Retinal pigment epithelial cell (primary cell): ENCODE measurements at regions not wholly inside any gene's neighbourhood (a gene's known extent, or its start where the extent isn't known, plus 50 kb on each side); places are given as distances from the start of the nearest gene placed in this dataset.

ENCODE experiments used
- DNase-seq: peaks from one replicate; pipeline ENCODE4 v3.0.0-alpha.2; 2010; ENCODE audit warnings: low read depth
- H3K4me3 ChIP-seq: 2 replicates; pipeline ENCODE4 v1.5.1; 2011; ENCODE audit warnings: mild to moderate bottlenecking, low read length, control low read depth, moderate library complexity
- TF ChIP-seq, protein P1 (sequence below): conservative IDR thresholded peaks from 2 replicates; pipeline ENCODE4 v1.5.1; 2011; ENCODE audit warnings: low read depth, low read length, control low read depth, inconsistent platforms

DNA sequence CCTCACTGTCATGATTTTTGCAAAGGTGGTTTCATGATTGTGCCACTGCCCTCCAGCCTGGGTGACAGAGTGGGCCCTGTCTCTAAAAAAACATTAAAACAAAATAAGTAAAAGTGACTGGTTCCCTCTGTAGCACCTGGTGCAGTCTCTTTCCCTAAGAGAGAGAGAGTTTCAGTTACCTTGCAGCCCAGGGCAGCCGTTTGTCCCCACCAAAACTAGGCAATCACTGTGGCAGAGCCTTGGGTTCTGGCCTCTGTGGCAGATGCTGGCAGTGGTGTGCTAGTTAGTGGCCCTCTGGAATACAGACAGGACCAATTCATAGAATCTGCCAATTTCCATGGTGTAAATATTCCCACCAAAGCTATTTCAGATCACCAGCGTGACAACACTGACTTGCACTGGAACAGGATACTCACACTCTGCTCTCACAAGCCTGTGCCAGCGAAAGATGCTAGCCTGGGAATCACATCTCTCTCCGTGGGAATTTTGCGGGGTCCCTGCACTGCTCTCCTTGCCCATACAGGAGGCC is 108.7 kb downstream of the TLR5 start:
- TF ChIP-seq, protein P1, sequence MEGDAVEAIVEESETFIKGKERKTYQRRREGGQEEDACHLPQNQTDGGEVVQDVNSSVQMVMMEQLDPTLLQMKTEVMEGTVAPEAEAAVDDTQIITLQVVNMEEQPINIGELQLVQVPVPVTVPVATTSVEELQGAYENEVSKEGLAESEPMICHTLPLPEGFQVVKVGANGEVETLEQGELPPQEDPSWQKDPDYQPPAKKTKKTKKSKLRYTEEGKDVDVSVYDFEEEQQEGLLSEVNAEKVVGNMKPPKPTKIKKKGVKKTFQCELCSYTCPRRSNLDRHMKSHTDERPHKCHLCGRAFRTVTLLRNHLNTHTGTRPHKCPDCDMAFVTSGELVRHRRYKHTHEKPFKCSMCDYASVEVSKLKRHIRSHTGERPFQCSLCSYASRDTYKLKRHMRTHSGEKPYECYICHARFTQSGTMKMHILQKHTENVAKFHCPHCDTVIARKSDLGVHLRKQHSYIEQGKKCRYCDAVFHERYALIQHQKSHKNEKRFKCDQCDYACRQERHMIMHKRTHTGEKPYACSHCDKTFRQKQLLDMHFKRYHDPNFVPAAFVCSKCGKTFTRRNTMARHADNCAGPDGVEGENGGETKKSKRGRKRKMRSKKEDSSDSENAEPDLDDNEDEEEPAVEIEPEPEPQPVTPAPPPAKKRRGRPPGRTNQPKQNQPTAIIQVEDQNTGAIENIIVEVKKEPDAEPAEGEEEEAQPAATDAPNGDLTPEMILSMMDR = no peak
- no peak overlapping the region for H3K4me3 ChIP-seq
- no peak for DNase-seq

- no peak overlapping the region for H3K4me3 ChIP-seq
- TF ChIP-seq, protein P1 = no peak
- DNase-seq = no peak
Measured at GRCh38 chr1:223035724-223036478, 107.1 kb downstream of the TLR5 start.

- no peak overlapping the region for H3K4me3 ChIP-seq
- no peak for DNase-seq
- TF ChIP-seq, protein P1 = no peak
Measured at GRCh38 chr1:223036479-223036845, 106.6 kb downstream of the TLR5 start.

DNA sequence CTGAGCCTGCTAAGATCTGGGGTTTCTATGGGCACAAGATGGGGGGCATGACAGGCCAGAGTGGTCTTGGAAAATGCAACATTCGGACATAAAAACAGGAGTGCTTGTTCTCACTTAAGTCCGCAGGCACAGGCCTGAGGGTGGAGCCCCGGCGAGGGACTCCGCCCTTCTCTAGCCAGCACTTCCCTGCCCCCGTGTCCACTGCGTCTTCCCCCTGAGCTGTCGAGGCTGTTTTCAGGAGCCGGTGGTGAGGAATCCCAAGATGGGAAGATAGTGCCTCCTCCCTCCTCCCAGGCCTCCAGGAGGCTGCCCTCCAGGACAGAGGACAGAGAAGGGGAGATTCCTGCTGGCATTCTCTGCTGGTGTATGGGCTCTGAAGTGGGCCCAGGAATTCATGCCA is 105.2 kb downstream of the TLR5 start:
- no peak for DNase-seq
- TF ChIP-seq, protein P1 = no peak
- no peak overlapping the region for H3K4me3 ChIP-seq

DNA sequence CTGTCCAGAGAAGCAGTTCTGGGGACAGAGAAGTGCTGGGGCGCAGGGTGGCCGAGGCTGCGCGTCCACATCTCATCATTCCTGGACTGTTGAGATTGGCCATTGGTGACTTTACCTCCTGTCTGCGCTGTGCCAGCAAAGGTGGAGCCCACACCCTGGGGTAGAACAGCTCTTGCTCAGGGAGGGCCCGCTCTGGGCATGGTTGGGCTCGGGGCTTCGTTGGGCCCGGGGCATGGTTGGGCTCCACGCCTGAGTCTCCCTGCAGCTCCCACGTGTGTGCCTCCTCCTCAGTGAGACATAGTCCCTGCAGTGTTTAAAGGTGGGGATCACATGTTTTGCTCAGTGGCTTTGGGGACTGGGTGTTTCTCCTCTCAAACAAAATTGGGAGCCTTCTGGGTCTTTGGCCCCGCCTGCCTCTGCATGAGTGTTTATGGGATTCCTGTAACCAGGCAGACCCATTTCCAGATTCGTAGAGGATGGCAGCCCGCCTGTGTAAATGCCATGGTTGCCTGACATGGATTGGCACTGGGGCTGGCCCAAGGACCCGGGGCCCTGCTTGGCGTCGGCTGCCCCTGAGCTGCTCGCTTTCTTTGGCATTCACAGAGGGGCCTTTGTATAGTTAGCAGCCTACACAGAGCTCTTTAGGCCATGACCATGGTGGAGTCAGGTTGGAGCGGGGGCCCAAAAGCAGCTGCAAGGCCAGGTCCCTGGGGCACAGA is 104.6 kb downstream of the TLR5 start:
- DNase-seq = no peak
- H3K4me3 ChIP-seq = no peak overlapping the region
- TF ChIP-seq, protein P1 = no peak

- H3K4me3 ChIP-seq = no peak overlapping the region
- TF ChIP-seq, protein P1 = no peak
- DNase-seq = no peak
Measured at GRCh38 chr1:223039990-223040389, 103.1 kb downstream of the TLR5 start.
